ENCODE measurements at regions not wholly inside any gene's neighbourhood (a gene's known extent, or its start where the extent isn't known, plus 50 kb on each side); places are given as distances from the start of the nearest gene placed in this dataset.
"Not testable (repeated sequence)": the region's sequence is repeated elsewhere in the genome, so short reads cannot be mapped to it uniquely, and the experiment has no call there.

GRCh38 chr12:34228046-34228445 lies 205.8 kb downstream of the ALG10 start:
- Mint-ChIP-seq H3K9me3 (peaks cover 79 to 84% of the 10 kb centered on the region in 2 experiments), H3K36me3 (ENCODE audit: insufficient read depth in 1 of 3, low read depth in 3 of 3) (peaks cover 10 to 20% (median 16%) of the 10 kb centered on the region in 3 experiments; a peak in 6 of 7 replicates)
- not testable (repeated sequence) for H3K27me3 ChIP-seq (ENCODE audit: insufficient read depth, low read length); H3K27me3 Mint-ChIP-seq (ENCODE audit: low read depth); H3K4me1 ChIP-seq (ENCODE audit: insufficient read depth, low read length); H3K79me1 ChIP-seq (ENCODE audit: insufficient read depth, low read depth, low read length, poor library complexity, severe bottlenecking); H3K9ac ChIP-seq (ENCODE audit: extremely low read depth, insufficient read length, low read length); H3K56ac ChIP-seq (ENCODE audit: insufficient read length, low read depth, low read length); H3K27ac ChIP-seq (ENCODE audit: insufficient read length, low read depth, low read length); H4K20me1 ChIP-seq (ENCODE audit: control insufficient read depth, insufficient read depth, insufficient read length); H2BK12ac ChIP-seq (ENCODE audit: insufficient read length, low read depth, low read length); H3K14ac ChIP-seq (ENCODE audit: insufficient read depth, low read length); H3K23me2 ChIP-seq (ENCODE audit: insufficient read length, low read depth, low read length, poor library complexity, severe bottlenecking); H4K5ac ChIP-seq (ENCODE audit: insufficient read length, low read depth, low read length); DNase-seq; H3K4me3 Mint-ChIP-seq; H3K18ac ChIP-seq (ENCODE audit: insufficient read length, low read depth, low read length); H4K91ac ChIP-seq (ENCODE audit: insufficient read length, low read depth, low read length); H3K4ac ChIP-seq (ENCODE audit: low read depth, low read length); H3K79me2 ChIP-seq (ENCODE audit: insufficient read depth, low read length); H3K4me2 ChIP-seq (ENCODE audit: insufficient read depth, insufficient read length, low read length); H3T11ph ChIP-seq (ENCODE audit: low read length); H2BK15ac ChIP-seq (ENCODE audit: low read depth, low read length); H2BK20ac ChIP-seq (ENCODE audit: low read depth, low read length, poor library complexity, severe bottlenecking); H3K23ac ChIP-seq (ENCODE audit: insufficient read length, low read depth, low read length); H2AFZ ChIP-seq (ENCODE audit: low read length); H3K27ac Mint-ChIP-seq; H2BK5ac ChIP-seq (ENCODE audit: insufficient read length, low read length); H2AK5ac ChIP-seq (ENCODE audit: insufficient read length, low read length); H2BK120ac ChIP-seq (ENCODE audit: low read depth, low read length, poor library complexity, severe bottlenecking); H3K4me1 Mint-ChIP-seq; H4K8ac ChIP-seq (replicated peaks; ENCODE audit: insufficient read length, low read depth, low read length)
- no CpG with 5 or more reads among the region's 3 CpGs for WGBS (ENCODE audit: extremely low coverage, insufficient read length, low lambda C conversion rate)
- H3K9me3 ChIP-seq (ENCODE audit: control insufficient read depth, low read depth, low read length), result peaks cover 41% of the 10 kb centered on the region

- WGBS (ENCODE audit: extremely low coverage, insufficient read length, low lambda C conversion rate), result no CpG with 5 or more reads among the region's 2 CpGs
- not testable (repeated sequence) for DNase-seq; H3K79me2 ChIP-seq (ENCODE audit: insufficient read depth, low read length); H3K27ac Mint-ChIP-seq; H2BK15ac ChIP-seq (ENCODE audit: low read depth, low read length); H3K14ac ChIP-seq (ENCODE audit: insufficient read depth, low read length); H3K4me2 ChIP-seq (ENCODE audit: insufficient read depth, insufficient read length, low read length); H3K18ac ChIP-seq (ENCODE audit: insufficient read length, low read depth, low read length); H2AK5ac ChIP-seq (ENCODE audit: insufficient read length, low read length); H3K27me3 Mint-ChIP-seq (ENCODE audit: low read depth); H2BK5ac ChIP-seq (ENCODE audit: insufficient read length, low read length); H3K23me2 ChIP-seq (ENCODE audit: insufficient read length, low read depth, low read length, poor library complexity, severe bottlenecking); H4K5ac ChIP-seq (ENCODE audit: insufficient read length, low read depth, low read length); H3K27me3 ChIP-seq (ENCODE audit: insufficient read depth, low read length); H2BK120ac ChIP-seq (ENCODE audit: low read depth, low read length, poor library complexity, severe bottlenecking); H2BK12ac ChIP-seq (ENCODE audit: insufficient read length, low read depth, low read length); H4K20me1 ChIP-seq (ENCODE audit: control insufficient read depth, insufficient read depth, insufficient read length); H3K4me1 ChIP-seq (ENCODE audit: insufficient read depth, low read length); H3K27ac ChIP-seq (ENCODE audit: insufficient read length, low read depth, low read length); H3T11ph ChIP-seq (ENCODE audit: low read length); H3K79me1 ChIP-seq (ENCODE audit: insufficient read depth, low read depth, low read length, poor library complexity, severe bottlenecking); H4K8ac ChIP-seq (replicated peaks; ENCODE audit: insufficient read length, low read depth, low read length); H3K4me1 Mint-ChIP-seq; H3K4me3 Mint-ChIP-seq; H2AFZ ChIP-seq (ENCODE audit: low read length); H3K9ac ChIP-seq (ENCODE audit: extremely low read depth, insufficient read length, low read length); H3K56ac ChIP-seq (ENCODE audit: insufficient read length, low read depth, low read length); H2BK20ac ChIP-seq (ENCODE audit: low read depth, low read length, poor library complexity, severe bottlenecking); H3K23ac ChIP-seq (ENCODE audit: insufficient read length, low read depth, low read length); H4K91ac ChIP-seq (ENCODE audit: insufficient read length, low read depth, low read length); H3K4ac ChIP-seq (ENCODE audit: low read depth, low read length)
- Mint-ChIP-seq H3K36me3 (ENCODE audit: insufficient read depth in 1 of 3, low read depth in 3 of 3) (peaks cover 16 to 29% (median 25%) of the 10 kb centered on the region in 3 experiments; a peak in 6 of 7 replicates), H3K9me3 (peaks cover 87 to 93% of the 10 kb centered on the region in 2 experiments)
- peaks cover 40% of the 10 kb centered on the region for H3K9me3 ChIP-seq (ENCODE audit: control insufficient read depth, low read depth, low read length)
These were observed 206.7 kb downstream of the ALG10 start for GRCh38 chr12:34229033-34229432.

Measured in H9 (cell line).